Mesodermal cell (in vitro differentiated cells): ENCODE measurements at regions not wholly inside any gene's neighbourhood (a gene's known extent, or its start where the extent isn't known, plus 50 kb on each side); places are given as distances from the start of the nearest gene placed in this dataset.

Source experiments
- H3K27ac ChIP-seq: 2 replicates; pipeline ENCODE4 v1.7.0; 2013; ENCODE audit warnings: mild to moderate bottlenecking, low read depth, low read length, moderate library complexity; ENCODE audit not compliant: severe bottlenecking
- H3K36me3 ChIP-seq: 2 replicates; pipeline ENCODE4 v1.7.1; 2013; ENCODE audit warnings: mild to moderate bottlenecking, low read length, moderate library complexity; ENCODE audit not compliant: control insufficient read depth, insufficient read depth
- H3K4me1 ChIP-seq: one replicate; pipeline ENCODE4 v1.7.1; 2013; ENCODE audit warnings: mild to moderate bottlenecking, low read length; ENCODE audit not compliant: insufficient read depth, control insufficient read depth, poor library complexity, severe bottlenecking
- H3K4me3 ChIP-seq: 2 replicates; pipeline ENCODE4 v1.7.0; 2013; ENCODE audit warnings: low read length, control low read depth, mild to moderate bottlenecking; ENCODE audit not compliant: insufficient read depth, poor library complexity, severe bottlenecking; ENCODE audit errors: extremely low read depth
- H3K9me3 ChIP-seq: 2 replicates; pipeline ENCODE4 v1.7.1; 2013; ENCODE audit warnings: mild to moderate bottlenecking, low read length, moderate library complexity; ENCODE audit not compliant: control insufficient read depth
- WGBS, 2 experiments: methylation state at CpG; one replicate each; pipeline ENCODE4 v1.1.5; 2013; ENCODE audit warnings: missing lambda C conversion rate in 2 of 2; ENCODE audit not compliant: insufficient coverage in 2 of 2; 5-methylcytosine and 5-hydroxymethylcytosine counted together

GRCh38 chr6:19479551-19479950, 357.6 kb upstream of the ID4 start:
- no peaks in the 10 kb centered on the region for H3K36me3 ChIP-seq
- H3K4me1 ChIP-seq, result peaks cover 8% of the 10 kb centered on the region
- peaks cover 3% of the 10 kb centered on the region for H3K9me3 ChIP-seq
- H3K27ac ChIP-seq, result no peak overlapping the region
- H3K4me3 ChIP-seq, result no peak overlapping the region

- Histone ChIP-seq H3K4me1 (peaks cover 2% of the 10 kb centered on the region), H3K36me3 (no peaks in the 10 kb centered on the region), H3K27ac (peak overlapping the region; percentile 29), H3K4me3 (no peak overlapping the region), H3K9me3 (no peaks in the 10 kb centered on the region)
- WGBS, 2 experiments, result no CpG with 5 or more reads among the region's 2 CpGs
These were observed 344.3 kb upstream of the ID4 start for GRCh38 chr6:19492636-19493405.

GRCh38 chr6:19501737-19502245, 335.4 kb upstream of the ID4 start:
- no peak overlapping the region for H3K4me3 ChIP-seq
- 89 to 100% methylated on average over 2 to 3 of the region's 3 CpGs for WGBS, 2 experiments
- H3K36me3 ChIP-seq, result no peaks in the 10 kb centered on the region
- no peak overlapping the region for H3K27ac ChIP-seq
- no peaks in the 10 kb centered on the region for H3K4me1 ChIP-seq
- peaks cover 3% of the 10 kb centered on the region for H3K9me3 ChIP-seq

GRCh38 chr6:19502301-19502700, 334.9 kb upstream of the ID4 start:
- Histone ChIP-seq H3K9me3 (peaks cover 3% of the 10 kb centered on the region), H3K27ac (no peak overlapping the region), H3K4me3 (no peak overlapping the region), H3K36me3 (no peaks in the 10 kb centered on the region), H3K4me1 (no peaks in the 10 kb centered on the region)
- WGBS, 2 experiments, result 80 to 100% methylated on average over 1 of the region's 2 CpGs

GRCh38 chr6:19515939-19516338, 321.2 kb upstream of the ID4 start:
- Histone ChIP-seq H3K9me3 (peaks cover 16% of the 10 kb centered on the region), H3K27ac (no peak overlapping the region), H3K4me3 (no peak overlapping the region), H3K36me3 (no peaks in the 10 kb centered on the region), H3K4me1 (no peaks in the 10 kb centered on the region)
- 81 to 84% methylated on average over 4 of the region's 4 CpGs for WGBS, 2 experiments

GRCh38 chr6:19519941-19520340, 317.2 kb upstream of the ID4 start:
- Histone ChIP-seq H3K27ac (no peak overlapping the region), H3K36me3 (no peaks in the 10 kb centered on the region), H3K4me1 (no peaks in the 10 kb centered on the region), H3K9me3 (peaks cover 16% of the 10 kb centered on the region), H3K4me3 (no peak overlapping the region)
- WGBS, 2 experiments, result no CpG with 5 or more reads among the region's 2 CpGs

- 100% methylated on average over 1 to 2 of the region's 2 CpGs for WGBS, 2 experiments
- Histone ChIP-seq H3K9me3 (no peaks in the 10 kb centered on the region), H3K27ac (no peak overlapping the region), H3K4me3 (no peak overlapping the region), H3K4me1 (no peaks in the 10 kb centered on the region), H3K36me3 (no peaks in the 10 kb centered on the region)
These were observed 312.6 kb upstream of the ID4 start for GRCh38 chr6:19524366-19525186.

- Histone ChIP-seq H3K36me3 (no peaks in the 10 kb centered on the region), H3K4me1 (no peaks in the 10 kb centered on the region), H3K9me3 (no peaks in the 10 kb centered on the region), H3K27ac (no peak overlapping the region), H3K4me3 (no peak overlapping the region)
- 86 to 89% methylated on average over 3 of the region's 3 CpGs for WGBS, 2 experiments
These were observed 311.5 kb upstream of the ID4 start for GRCh38 chr6:19525673-19526072.

- 100% methylated on average over 1 of the region's 1 CpG; no CpG with 5 or more reads in 1 of the 2 experiments for WGBS, 2 experiments
- H3K27ac ChIP-seq, result no peak overlapping the region
- H3K9me3 ChIP-seq, result no peaks in the 10 kb centered on the region
- H3K36me3 ChIP-seq, result no peaks in the 10 kb centered on the region
- H3K4me1 ChIP-seq, result no peaks in the 10 kb centered on the region
- no peak overlapping the region for H3K4me3 ChIP-seq
These were observed 307.0 kb upstream of the ID4 start for GRCh38 chr6:19530188-19530587.

GRCh38 chr6:19535351-19535750, 301.8 kb upstream of the ID4 start:
- H3K27ac ChIP-seq, result no peak overlapping the region
- H3K4me3 ChIP-seq, result no peak overlapping the region
- no peaks in the 10 kb centered on the region for H3K4me1 ChIP-seq
- WGBS, 2 experiments, result 100% methylated on average over 1 of the region's 2 CpGs; no CpG with 5 or more reads in 1 of the 2 experiments
- H3K9me3 ChIP-seq, result no peaks in the 10 kb centered on the region
- no peaks in the 10 kb centered on the region for H3K36me3 ChIP-seq

- WGBS, 2 experiments, result 86 to 100% methylated on average over 3 of the region's 3 CpGs
- Histone ChIP-seq H3K36me3 (no peaks in the 10 kb centered on the region), H3K4me3 (no peak overlapping the region), H3K9me3 (no peaks in the 10 kb centered on the region), H3K4me1 (no peaks in the 10 kb centered on the region), H3K27ac (no peak overlapping the region)
These were observed 300.3 kb upstream of the ID4 start for GRCh38 chr6:19536838-19537237.
